ENCODE measurements at regions not wholly inside any gene's neighbourhood (a gene's known extent, or its start where the extent isn't known, plus 50 kb on each side); places are given as distances from the start of the nearest gene placed in this dataset.

- TF ChIP-seq CTCF (IDR thresholded peaks at IDR 0.05) (no peak), POLR2A (IDR thresholded peaks at IDR 0.05) (no peak)
Observed at GRCh38 chr17:77301694-77302266, 161.0 kb downstream of the SEC14L1 start.
